SK-N-MC (cell line): ENCODE measurements at regions not wholly inside any gene's neighbourhood (a gene's known extent, or its start where the extent isn't known, plus 50 kb on each side); places are given as distances from the start of the nearest gene placed in this dataset.

ENCODE experiments used
- DNase-seq: peaks from one replicate; pipeline ENCODE4 v3.0.0-alpha.2; 2011; ENCODE audit warnings: low read depth, low spot score
- H3K27ac ChIP-seq: fragments of 200-600 bp; sonication (generic); 2 replicates; pipeline ENCODE4 v1.5.1; 2016; ENCODE audit warnings: mixed run types
- H3K36me3 ChIP-seq: fragments of 200-600 bp; sonication (generic); 2 replicates; pipeline ENCODE4 v1.6.1; 2017; ENCODE audit warnings: antibody characterized with exemption, low read length, mixed read lengths; ENCODE audit not compliant: insufficient read depth
- H3K4me3 ChIP-seq: fragments of 200-600 bp; sonication (generic); 2 replicates; pipeline ENCODE4 v1.5.1; 2016
- H3K9ac ChIP-seq: fragments of 200-600 bp; sonication (generic); 2 replicates; pipeline ENCODE4 v1.8.0; 2017; ENCODE audit warnings: mixed run types, mixed read lengths; ENCODE audit not compliant: insufficient read length
- H3K9me3 ChIP-seq: fragments of 200-600 bp; sonication (generic); 2 replicates; pipeline ENCODE4 v1.6.1; 2017; ENCODE audit warnings: low read depth, mild to moderate bottlenecking, antibody characterized with exemption, low read length, moderate library complexity, mixed read lengths
- EZH2 ChIP-seq: fragments of 200-600 bp; sonication (generic); IDR thresholded peaks from one replicate; pipeline ENCODE4 v1.6.1; 2017; ENCODE audit warnings: antibody characterized with exemption
- FOXP2 ChIP-seq: optimal IDR thresholded peaks from 2 replicates; pipeline ENCODE3; 2011; ENCODE audit warnings: mild to moderate bottlenecking, moderate library complexity; ENCODE audit not compliant: insufficient read depth; ENCODE audit errors: extremely low read length, control extremely low read depth
- POLR2AphosphoS5 ChIP-seq: IDR thresholded peaks from 2 replicates; pipeline ENCODE4 v1.6.1; 2012; ENCODE audit warnings: mild to moderate bottlenecking, low read depth, low read length, borderline replicate concordance

GRCh38 chr2:15775753-15776628 lies 164.4 kb upstream of the MYCN start:
- H3K4me3 ChIP-seq: no peak overlapping the region
- no peaks in the 10 kb centered on the region for H3K36me3 ChIP-seq
- H3K9me3 ChIP-seq: no peaks in the 10 kb centered on the region
- H3K9ac ChIP-seq: no peak overlapping the region
- no peak for DNase-seq
- TF ChIP-seq EZH2 (no peak), POLR2AphosphoS5 (no peak), FOXP2 (no peak)
- H3K27ac ChIP-seq: no peak overlapping the region

- no peaks in the 10 kb centered on the region for H3K36me3 ChIP-seq
- no peak overlapping the region for H3K4me3 ChIP-seq
- no peak overlapping the region for H3K9ac ChIP-seq
- DNase-seq: no peak
- H3K9me3 ChIP-seq: no peaks in the 10 kb centered on the region
- TF ChIP-seq POLR2AphosphoS5 (no peak), EZH2 (no peak), FOXP2 (no peak)
- H3K27ac ChIP-seq: no peak overlapping the region
Measured at GRCh38 chr2:15776629-15776919, 163.8 kb upstream of the MYCN start.

- Histone ChIP-seq H3K4me3 (no peak overlapping the region), H3K9ac (no peak overlapping the region), H3K36me3 (no peaks in the 10 kb centered on the region), H3K9me3 (no peaks in the 10 kb centered on the region), H3K27ac (no peak overlapping the region)
- no peak for DNase-seq
- TF ChIP-seq EZH2 (no peak), POLR2AphosphoS5 (no peak), FOXP2 (no peak)
Measured at GRCh38 chr2:15776992-15777702, 163.2 kb upstream of the MYCN start.

GRCh38 chr2:15777795-15778371 lies 162.5 kb upstream of the MYCN start:
- no peaks in the 10 kb centered on the region for H3K36me3 ChIP-seq
- TF ChIP-seq EZH2 (no peak), FOXP2 (no peak), POLR2AphosphoS5 (no peak)

GRCh38 chr2:15778529-15779219 lies 161.7 kb upstream of the MYCN start:
- TF ChIP-seq FOXP2 (no peak), EZH2 (no peak), POLR2AphosphoS5 (no peak)
- Histone ChIP-seq H3K9ac (no peak overlapping the region), H3K27ac (no peak overlapping the region), H3K36me3 (no peaks in the 10 kb centered on the region), H3K9me3 (no peaks in the 10 kb centered on the region), H3K4me3 (no peak overlapping the region)
- no peak for DNase-seq

More at GRCh38 chr2:15777795-15778371, 162.5 kb upstream of the MYCN start:
- no peak for DNase-seq
- Histone ChIP-seq H3K4me3 (no peak overlapping the region), H3K9me3 (no peaks in the 10 kb centered on the region), H3K27ac (no peak overlapping the region), H3K9ac (no peak overlapping the region)

- no peaks in the 10 kb centered on the region for H3K36me3 ChIP-seq
- H3K4me3 ChIP-seq: no peak overlapping the region
- DNase-seq: no peak
- TF ChIP-seq EZH2 (no peak), FOXP2 (no peak), POLR2AphosphoS5 (no peak)
- H3K9ac ChIP-seq: no peak overlapping the region
- H3K27ac ChIP-seq: no peak overlapping the region
- no peaks in the 10 kb centered on the region for H3K9me3 ChIP-seq
Measured at GRCh38 chr2:15779381-15780041, 160.8 kb upstream of the MYCN start.

- H3K4me3 ChIP-seq: no peak overlapping the region
Measured at GRCh38 chr2:15780234-15780633, 160.1 kb upstream of the MYCN start.

More at GRCh38 chr2:15780234-15780633, 160.1 kb upstream of the MYCN start:
- Histone ChIP-seq H3K9me3 (no peaks in the 10 kb centered on the region), H3K27ac (no peak overlapping the region), H3K36me3 (no peaks in the 10 kb centered on the region), H3K9ac (no peak overlapping the region)
- no peak for TF ChIP-seq EZH2
- no peak for TF ChIP-seq POLR2AphosphoS5
- no peak for TF ChIP-seq FOXP2
- no peak for DNase-seq
